Transverse colon (tissue), 4 donors: ENCODE measurements at regions not wholly inside any gene's neighbourhood (a gene's known extent, or its start where the extent isn't known, plus 50 kb on each side); places are given as distances from the start of the nearest gene placed in this dataset.

Experiments used
- DNase-seq: peaks from one replicate; pipeline ENCODE4 v3.0.0-alpha.2; 2019
- H3K27ac ChIP-seq, 4 donors: fragments of 200-600 bp; sonication (generic); 2 replicates each; pipeline ENCODE4 v1.5.1; 2016 to 2018; ENCODE audit warnings: inconsistent platforms in 4 of 4
- H3K27me3 ChIP-seq: fragments of 200-600 bp; sonication (generic); 2 replicates; pipeline ENCODE4 v1.5.1; 2017; ENCODE audit warnings: inconsistent platforms
- H3K36me3 ChIP-seq, 4 donors: fragments of 200-600 bp; sonication (generic); 2 replicates each; pipeline ENCODE4 v1.5.1; 2017 to 2019; ENCODE audit warnings: inconsistent platforms in 4 of 4
- H3K4me1 ChIP-seq, 4 donors: fragments of 200-600 bp; sonication (generic); 2 replicates each; pipeline ENCODE4 v1.5.1; 2017 to 2020; ENCODE audit warnings: inconsistent platforms in 4 of 4
- H3K4me3 ChIP-seq, 4 donors: fragments of 200-600 bp; sonication (generic); 1 replicate in 1 of 4; 2 replicates in 3 of 4; pipeline versions ENCODE4 v1.5.1 to v1.6.1; 2017 to 2019; ENCODE audit warnings: inconsistent platforms in 4 of 4
- H3K9me3 ChIP-seq, 2 donors: fragments of 200-600 bp; sonication (generic); 2 replicates each; pipeline ENCODE4 v1.5.1; 2017 to 2019; ENCODE audit warnings: inconsistent platforms in 2 of 2
- EP300 ChIP-seq: sonication (generic); formaldehyde crosslinking; IDR thresholded peaks from one replicate; pipeline ENCODE4 v1.6.1; 2017; ENCODE audit warnings: antibody characterized with exemption, low read depth
- POLR2A ChIP-seq: fragments of 450-650 bp; IDR thresholded peaks from one replicate; pipeline ENCODE4 v1.6.1; 2016; ENCODE audit warnings: antibody characterized with exemption, mild to moderate bottlenecking, moderate library complexity
- POLR2AphosphoS5 ChIP-seq, 3 donors: sonication (generic); formaldehyde crosslinking; IDR thresholded peaks; one replicate each; pipeline ENCODE4 v1.6.1; 2016; ENCODE audit warnings: antibody characterized with exemption in 3 of 3
- WGBS, 2 donors: methylation state at CpG; one replicate each; pipeline ENCODE4 v1.1.5; 2018; ENCODE audit warnings: low coverage in 1 of 2; 5-methylcytosine and 5-hydroxymethylcytosine counted together
- in situ Hi-C, 4 donors: fragments of 200-750 bp; cut with MboI; loops; one replicate each; pipeline versions ENCODE4 v1.15.0 to v1.15.1; 2017; ENCODE audit warnings: low sequenced_read_pairs in 3 of 4, low pct_ligation_motif_present in 1 of 4, low pct_unique_long_range_greater_than_20kb in 1 of 4
- intact Hi-C: fragments of 100-400 bp; cut with DNase I; formaldehyde crosslinking; loops from one replicate; pipeline ENCODE4 v1.15.1; 2023; ENCODE audit warnings: low total_unique reads
- TF ChIP-seq, protein P1 (sequence below), 5 experiments: fragments of 200-600 bp in 3 of 5; fragments of 450-650 bp in 2 of 5; sonication (generic) in 3 of 5; IDR thresholded peaks; 1 replicate in 2 of 5; 2 replicates in 3 of 5; pipeline ENCODE4 v1.5.1; 2016 to 2017; ENCODE audit warnings: antibody characterized with exemption in 5 of 5, inconsistent platforms in 3 of 5, mild to moderate bottlenecking in 2 of 5, moderate library complexity in 1 of 5

DNA sequence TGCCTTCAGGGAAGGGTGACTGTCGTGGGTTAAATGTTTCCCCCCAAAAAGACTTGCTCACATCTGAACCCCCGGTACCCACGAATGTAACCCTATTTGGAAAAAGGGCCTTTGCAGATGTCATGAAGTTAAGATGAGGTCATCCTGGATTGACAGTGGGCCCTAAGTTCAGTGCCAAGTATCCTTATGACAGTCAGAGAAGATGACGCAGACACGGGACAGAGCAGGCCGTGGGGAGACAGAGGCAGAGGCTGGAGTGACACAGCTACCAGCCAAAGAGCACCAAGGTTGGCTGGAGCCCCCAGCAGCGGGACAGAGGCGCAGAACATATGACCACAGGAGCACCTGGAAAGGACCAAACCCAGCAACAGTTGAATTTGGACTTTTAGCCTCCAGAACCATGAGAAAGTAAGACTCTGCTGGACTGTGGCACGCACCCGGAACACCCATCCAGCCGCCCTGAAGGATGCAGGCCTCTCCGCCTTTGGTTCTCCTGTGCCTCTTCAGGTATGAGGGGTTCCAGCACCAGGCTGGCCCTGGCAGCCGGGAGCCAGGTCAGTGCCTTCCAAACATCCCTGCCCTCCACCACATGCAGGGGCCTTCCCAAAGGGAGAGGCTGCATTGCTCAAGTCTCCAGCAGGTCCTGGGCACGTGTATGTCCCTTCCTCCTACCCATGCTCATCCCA, 104.0 kb downstream of the FOXL1 start:
- no peaks in the 10 kb centered on the region for H3K9me3 ChIP-seq
- no peak for DNase-seq
- intact Hi-C loops (no loop called here), in situ Hi-C loops (no loop called here)
- H3K27ac ChIP-seq: no peak overlapping the region
- TF ChIP-seq, protein P1, sequence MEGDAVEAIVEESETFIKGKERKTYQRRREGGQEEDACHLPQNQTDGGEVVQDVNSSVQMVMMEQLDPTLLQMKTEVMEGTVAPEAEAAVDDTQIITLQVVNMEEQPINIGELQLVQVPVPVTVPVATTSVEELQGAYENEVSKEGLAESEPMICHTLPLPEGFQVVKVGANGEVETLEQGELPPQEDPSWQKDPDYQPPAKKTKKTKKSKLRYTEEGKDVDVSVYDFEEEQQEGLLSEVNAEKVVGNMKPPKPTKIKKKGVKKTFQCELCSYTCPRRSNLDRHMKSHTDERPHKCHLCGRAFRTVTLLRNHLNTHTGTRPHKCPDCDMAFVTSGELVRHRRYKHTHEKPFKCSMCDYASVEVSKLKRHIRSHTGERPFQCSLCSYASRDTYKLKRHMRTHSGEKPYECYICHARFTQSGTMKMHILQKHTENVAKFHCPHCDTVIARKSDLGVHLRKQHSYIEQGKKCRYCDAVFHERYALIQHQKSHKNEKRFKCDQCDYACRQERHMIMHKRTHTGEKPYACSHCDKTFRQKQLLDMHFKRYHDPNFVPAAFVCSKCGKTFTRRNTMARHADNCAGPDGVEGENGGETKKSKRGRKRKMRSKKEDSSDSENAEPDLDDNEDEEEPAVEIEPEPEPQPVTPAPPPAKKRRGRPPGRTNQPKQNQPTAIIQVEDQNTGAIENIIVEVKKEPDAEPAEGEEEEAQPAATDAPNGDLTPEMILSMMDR (IDR thresholded peaks at IDR 0.05): no peak
- no peak for TF ChIP-seq EP300
- no peak overlapping the region for H3K4me3 ChIP-seq
- H3K27me3 ChIP-seq: peaks cover 21% of the 10 kb centered on the region
- H3K4me1 ChIP-seq: no peaks in the 10 kb centered on the region
- WGBS, 2 donors: 69 to 78% methylated on average over 5 to 14 of the region's 14 CpGs
- no peaks in the 10 kb centered on the region for H3K36me3 ChIP-seq

DNA sequence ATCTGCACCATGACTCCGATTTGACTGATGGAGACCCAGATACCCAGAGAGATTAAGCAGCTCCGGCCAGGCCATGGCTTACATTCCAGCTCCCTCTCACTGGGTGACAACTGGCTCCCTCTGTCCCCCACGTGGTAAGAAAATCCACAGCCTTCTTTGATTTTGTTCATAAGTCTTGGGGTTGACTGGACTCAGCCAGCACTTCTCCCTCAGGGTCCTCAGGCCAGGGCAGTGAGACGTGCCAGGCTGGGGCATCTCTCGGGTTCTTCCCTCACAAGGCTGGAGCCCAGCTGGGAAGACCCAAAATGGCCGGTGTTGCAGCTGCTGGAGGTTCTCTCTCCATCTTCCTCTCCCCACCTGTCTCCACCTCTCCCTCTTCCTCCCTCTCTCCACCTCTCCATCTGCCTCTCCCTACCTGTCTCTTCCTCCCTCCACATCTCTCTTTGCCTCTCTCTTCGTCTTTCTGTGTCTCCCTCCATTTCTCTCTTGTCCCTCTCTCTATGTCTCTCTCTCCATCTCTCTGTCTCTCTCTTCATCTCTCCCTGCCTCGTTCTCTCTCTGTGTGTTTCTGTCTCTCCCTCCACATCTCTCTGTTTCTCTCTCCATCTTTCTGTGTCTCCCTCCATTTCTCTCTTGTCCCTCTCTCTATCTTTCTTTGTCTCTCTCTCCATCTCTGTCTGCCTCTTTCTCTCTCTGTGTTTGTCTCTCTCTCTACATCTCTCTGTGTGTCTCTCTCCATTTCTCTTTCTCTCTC, 105.3 kb downstream of the FOXL1 start:
- TF ChIP-seq POLR2A: no peak
- no peak for TF ChIP-seq EP300
- TF ChIP-seq, protein P1 (IDR thresholded peaks at IDR 0.05): no peak
- no peak for TF ChIP-seq POLR2AphosphoS5 (IDR thresholded peaks at IDR 0.05)
- no peak overlapping the region for H3K4me3 ChIP-seq
- H3K36me3 ChIP-seq: no peaks in the 10 kb centered on the region
- no peak for DNase-seq
- intact Hi-C loops (no loop called here), in situ Hi-C loops (no loop called here)
- H3K9me3 ChIP-seq: no peaks in the 10 kb centered on the region
- no peak overlapping the region for H3K27ac ChIP-seq
- H3K4me1 ChIP-seq: no peaks in the 10 kb centered on the region
- 67 to 85% methylated on average over 3 to 7 of the region's 8 CpGs for WGBS, 2 donors
- peaks cover 21% of the 10 kb centered on the region for H3K27me3 ChIP-seq

DNA sequence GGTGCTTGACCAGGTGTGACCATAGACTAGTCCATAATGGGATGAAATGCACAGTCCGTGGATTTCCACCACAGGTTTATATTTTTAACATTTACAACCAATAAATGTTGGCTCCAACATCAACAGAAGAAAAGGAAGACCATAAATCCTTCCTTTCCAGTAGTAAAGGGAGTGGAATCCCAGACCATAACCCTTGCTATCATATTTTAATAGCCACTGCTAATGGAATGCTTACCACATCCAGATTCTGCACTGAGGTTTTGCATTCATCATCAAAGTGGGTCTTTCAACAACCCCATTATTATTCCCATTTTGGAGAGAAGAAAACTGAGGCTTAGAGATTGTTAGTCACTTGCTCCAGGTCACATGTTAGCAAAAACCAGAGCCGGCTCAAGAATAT, 106.7 kb downstream of the FOXL1 start:
- in situ Hi-C loops (no loop called here), intact Hi-C loops (no loop called here)
- TF ChIP-seq POLR2A (no peak), EP300 (no peak), POLR2AphosphoS5 (IDR thresholded peaks at IDR 0.05) (no peak)
- TF ChIP-seq, protein P1 (IDR thresholded peaks at IDR 0.05): no peak
- no peaks in the 10 kb centered on the region for H3K9me3 ChIP-seq
- H3K36me3 ChIP-seq: no peaks in the 10 kb centered on the region
- peaks cover 17% of the 10 kb centered on the region for H3K27me3 ChIP-seq
- WGBS, 2 donors: 44 to 63% methylated on average over 1 to 2 of the region's 2 CpGs
- H3K4me1 ChIP-seq: no peaks in the 10 kb centered on the region
- H3K4me3 ChIP-seq: no peak overlapping the region
- DNase-seq: no peak
- no peak overlapping the region for H3K27ac ChIP-seq

- in situ Hi-C loops: no loop called here
- intact Hi-C loops: no loop called here
Measured at GRCh38 chr16:86690970-86691369, 112.6 kb downstream of the FOXL1 start.

More at GRCh38 chr16:86690970-86691369, 112.6 kb downstream of the FOXL1 start:
- H3K4me3 ChIP-seq: no peak overlapping the region
- no peaks in the 10 kb centered on the region for H3K9me3 ChIP-seq
- H3K27me3 ChIP-seq: peaks cover 7% of the 10 kb centered on the region
- no peaks in the 10 kb centered on the region for H3K4me1 ChIP-seq
- TF ChIP-seq POLR2AphosphoS5 (IDR thresholded peaks at IDR 0.05) (no peak), POLR2A (no peak), EP300 (no peak)
- TF ChIP-seq, protein P1 (IDR thresholded peaks at IDR 0.05): no peak
- no peaks in the 10 kb centered on the region for H3K36me3 ChIP-seq
- DNase-seq: no peak
- 78 to 80% methylated on average over 2 to 5 of the region's 5 CpGs for WGBS, 2 donors
- no peak overlapping the region for H3K27ac ChIP-seq
